HCT116 (cell line): ENCODE measurements at regions not wholly inside any gene's neighbourhood (a gene's known extent, or its start where the extent isn't known, plus 50 kb on each side); places are given as distances from the start of the nearest gene placed in this dataset.

ENCODE experiments used
- ATAC-seq: fragments of 200-7000 bp; cut with Tn5 transposase; 2 replicates; pipeline ENCODE4 v1.9.1; 2020; ENCODE audit warnings: mild to moderate bottlenecking, moderate library complexity
- BruUV-seq: library from RNA; stranded (reverse); fragments of 400-500 nt; replicated peaks from 2 replicates; lab custom pipeline; 2021; lab: Mats Ljungman, UMichigan
- CTCF ChIA-PET: fragments of 300-600 bp; sonication (Branson Sonifier 250); formaldehyde crosslinking; loops from one replicate; lab custom pipeline; 2021; ENCODE audit warnings: antibody characterized with exemption; lab: Charles Lee
- POLR2A ChIA-PET: fragments of 300-600, 350-600 bp; sonication (Branson Sonifier 250); formaldehyde crosslinking; loops from one replicate; lab custom pipeline; 2021; ENCODE audit warnings: antibody characterized with exemption; lab: Charles Lee
- RAD21 ChIA-PET, 2 experiments: fragments of 300-600 bp; sonication (Branson Sonifier 250); formaldehyde crosslinking; loops; one replicate each; lab custom pipeline; 2023; ENCODE audit warnings: low total read pairs in 2 of 2; ENCODE audit not compliant: uncharacterized antibody in 2 of 2, unreplicated experiment in 2 of 2, low non-redundant PET in 1 of 2; lab: Charles Lee
- DNase-seq: peaks from one replicate; pipeline ENCODE4 v3.0.0-alpha.2; 2010; ENCODE audit warnings: low read depth, low spot score
- H2AFZ ChIP-seq: fragments of 200-600 bp; shearing (Covaris generic), sonication (generic); 2 replicates; pipeline ENCODE4 v1.6.1; 2017; ENCODE audit warnings: low read depth, mixed run types, mixed read lengths, antibody characterized with exemption, low read length; ENCODE audit not compliant: poor library complexity, severe bottlenecking
- H3K27ac ChIP-seq: 2 replicates; pipeline ENCODE4 v1.5.1; 2012; ENCODE audit warnings: low read depth, low read length
- H3K27me3 ChIP-seq: fragments of 200-600 bp; sonication (generic); 2 replicates; pipeline ENCODE4 v1.6.1; 2016; ENCODE audit warnings: mixed run types, low read length, mixed read lengths; ENCODE audit not compliant: insufficient read depth
- H3K36me3 ChIP-seq, 2 experiments: fragments of 200-500 bp in 1 of 2; fragments of 200-600 bp in 1 of 2; sonication (Bioruptor generic) in 1 of 2; sonication (generic) in 1 of 2; 2 replicates each; pipeline versions ENCODE4 v1.5.1 to v1.6.1; 2014 to 2016; ENCODE audit warnings: low read length in 2 of 2, inconsistent platforms in 1 of 2, mixed read lengths in 1 of 2, mixed run types in 1 of 2; ENCODE audit not compliant: insufficient read depth in 2 of 2, control insufficient read depth in 1 of 2
- H3K4me1 ChIP-seq, 2 experiments: fragments of 200-600 bp in 1 of 2; sonication (generic) in 1 of 2; 2 replicates each; pipeline versions ENCODE4 v1.5.1 to v1.6.1; 2012 to 2017; ENCODE audit warnings: low read length in 2 of 2, inconsistent platforms in 1 of 2, mild to moderate bottlenecking in 1 of 2, mixed read lengths in 1 of 2, mixed run types in 1 of 2, moderate library complexity in 1 of 2; ENCODE audit not compliant: insufficient read depth in 2 of 2, control insufficient read depth in 1 of 2
- H3K4me2 ChIP-seq: fragments of 200-600 bp; sonication (generic); 2 replicates; pipeline ENCODE4 v1.6.1; 2017; ENCODE audit warnings: mixed run types, low read length, mixed read lengths
- H3K4me3 ChIP-seq, 2 experiments: fragments of 200-600 bp in 1 of 2; sonication (generic) in 1 of 2; replicated peaks in 1 of 2; 2 replicates each; pipeline ENCODE4 v1.5.1; 2011 to 2016; ENCODE audit warnings: low read length in 2 of 2, control low read depth in 1 of 2, low read depth in 1 of 2, mild to moderate bottlenecking in 1 of 2, mixed read lengths in 1 of 2, mixed run types in 1 of 2
- H3K79me2 ChIP-seq: fragments of 200-600 bp; sonication (generic); 2 replicates; pipeline ENCODE4 v1.6.1; 2017; ENCODE audit warnings: mild to moderate bottlenecking, mixed run types, low read length, moderate library complexity, mixed read lengths; ENCODE audit not compliant: insufficient read depth
- H3K9ac ChIP-seq: fragments of 200-600 bp; sonication (generic); 2 replicates; pipeline ENCODE4 v1.6.1; 2016; ENCODE audit warnings: low read length, mixed read lengths
- H3K9me2 ChIP-seq: fragments of 200-600 bp; sonication (generic), shearing (Covaris generic); 2 replicates; pipeline ENCODE4 v1.6.1; 2017; ENCODE audit warnings: mixed run types, mild to moderate bottlenecking, moderate library complexity; ENCODE audit not compliant: insufficient read depth
- H3K9me3 ChIP-seq, 2 experiments: fragments of 200-500 bp in 1 of 2; fragments of 200-600 bp in 1 of 2; sonication (Bioruptor generic) in 1 of 2; sonication (generic) in 1 of 2; 2 replicates each; pipeline ENCODE4 v1.6.1; 2014 to 2017; ENCODE audit warnings: low read length in 2 of 2, mixed read lengths in 2 of 2, inconsistent platforms in 1 of 2, low read depth in 1 of 2, mild to moderate bottlenecking in 1 of 2, mixed run types in 1 of 2, moderate library complexity in 1 of 2; ENCODE audit not compliant: control insufficient read depth in 1 of 2, insufficient read depth in 1 of 2
- H4K20me1 ChIP-seq: fragments of 200-600 bp; sonication (generic), shearing (Covaris generic); 2 replicates; pipeline ENCODE4 v1.6.1; 2017; ENCODE audit warnings: mixed run types, mild to moderate bottlenecking, moderate library complexity; ENCODE audit not compliant: insufficient read depth
- CEBPB ChIP-seq: IDR thresholded peaks from 2 replicates; pipeline ENCODE4 v1.6.1; 2012; ENCODE audit warnings: low read depth
- EGR1 ChIP-seq: IDR thresholded peaks from 2 replicates; pipeline ENCODE4 v1.6.1; 2012; ENCODE audit warnings: low read depth
- ELF1 ChIP-seq: IDR thresholded peaks from 2 replicates; pipeline ENCODE4 v1.6.1; 2012; ENCODE audit warnings: low read depth, borderline replicate concordance
- EZH2 ChIP-seq: fragments of 200-600 bp; sonication (generic); IDR thresholded peaks from 2 replicates; pipeline ENCODE4 v1.6.1; 2017; ENCODE audit warnings: antibody characterized with exemption, mixed run types
- JUND ChIP-seq: IDR thresholded peaks from 2 replicates; pipeline ENCODE4 v1.6.1; 2012
- POLR2A ChIP-seq: IDR thresholded peaks from 2 replicates; pipeline ENCODE4 v1.7.0; 2011; ENCODE audit warnings: borderline replicate concordance; ENCODE audit not compliant: insufficient read depth, insufficient read length; ENCODE audit errors: extremely low read depth
- RAD21 ChIP-seq: IDR thresholded peaks from 2 replicates; pipeline ENCODE4 v1.6.1; 2012; ENCODE audit warnings: low read depth, mild to moderate bottlenecking
- SP1 ChIP-seq: IDR thresholded peaks from 2 replicates; pipeline ENCODE4 v1.6.1; 2012; ENCODE audit warnings: low read depth
- SRF ChIP-seq: IDR thresholded peaks from 2 replicates; pipeline ENCODE4 v1.6.1; 2012; ENCODE audit warnings: low read depth
- YY1 ChIP-seq: IDR thresholded peaks from 2 replicates; pipeline ENCODE4 v1.6.1; 2011; ENCODE audit warnings: low read length, low read depth, moderate library complexity, mild to moderate bottlenecking; ENCODE audit not compliant: insufficient replicate concordance; ENCODE audit errors: extremely low read depth
- ZBTB33 ChIP-seq: IDR thresholded peaks from 2 replicates; pipeline ENCODE4 v1.6.1; 2011; ENCODE audit warnings: mild to moderate bottlenecking, low read length, moderate library complexity; ENCODE audit not compliant: insufficient replicate concordance; ENCODE audit errors: extremely low read depth
- ZNF274 ChIP-seq: fragments of 200-500 bp; sonication (Bioruptor generic); IDR thresholded peaks from 2 replicates; pipeline ENCODE4 v1.6.1; 2014; ENCODE audit warnings: mild to moderate bottlenecking, low read depth, low read length, inconsistent platforms
- intact Hi-C: fragments of 100-400 bp; cut with micrococcal nuclease; formaldehyde crosslinking; loops from 2 replicates; pipeline ENCODE4 v1.10.0; 2022
- TF ChIP-seq, protein P1 (sequence below): IDR thresholded peaks from 2 replicates; pipeline ENCODE4 v1.6.1; 2012; ENCODE audit warnings: low read depth
- TF ChIP-seq, protein P2 (sequence below): IDR thresholded peaks from 2 replicates; pipeline ENCODE4 v1.6.1; 2012

DNA sequence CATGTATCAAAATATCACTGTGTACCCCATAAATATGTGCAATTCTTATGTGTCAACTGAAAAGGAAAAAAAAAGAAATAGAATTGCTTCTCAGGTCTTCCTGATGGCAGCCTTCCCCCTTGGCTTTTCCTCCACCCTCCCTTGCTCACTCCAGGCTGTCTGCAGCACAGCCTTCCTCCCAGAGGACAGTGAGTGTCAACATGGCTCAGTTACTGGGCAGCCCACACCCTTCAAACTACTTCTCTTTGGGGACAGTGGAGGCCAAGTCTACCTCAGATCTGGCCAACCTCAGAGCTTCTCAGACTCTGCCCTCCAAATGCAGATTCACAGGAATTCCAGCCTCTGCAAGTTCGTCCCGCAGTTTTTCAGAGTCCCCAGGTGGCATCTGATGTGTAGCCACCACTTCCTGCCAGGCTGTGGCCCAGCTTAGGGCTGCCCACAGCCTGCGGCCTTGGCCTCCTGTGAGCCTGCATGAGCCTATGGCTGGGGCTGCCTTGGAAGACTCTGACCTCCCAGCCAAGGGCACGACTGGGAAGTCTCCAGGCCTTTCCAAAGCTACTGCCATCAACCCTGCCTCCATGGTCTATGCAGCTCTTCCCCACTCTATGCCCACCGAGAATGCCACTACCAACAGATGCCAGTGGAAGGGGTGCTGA lies 148.0 kb upstream of the PWP1 start:
- ATAC-seq (no peak), DNase-seq (no peak)
- Histone ChIP-seq H3K4me3 (no peak overlapping the region), H4K20me1 (no peaks in the 10 kb centered on the region), H3K4me1 (peaks cover 0 to 4% of the 10 kb centered on the region in 2 experiments; a peak in 1 of 4 replicates), H2AFZ (no peak overlapping the region), H3K36me3 (no peaks in the 10 kb centered on the region), H3K27ac (no peak overlapping the region), H3K9me3 (no peaks in the 10 kb centered on the region), H3K27me3 (no peaks in the 10 kb centered on the region), H3K9ac (no peak overlapping the region), H3K4me2 (no peak overlapping the region), H3K79me2 (no peaks in the 10 kb centered on the region), H3K9me2 (no peaks in the 10 kb centered on the region)
- TF ChIP-seq JUND, result no peak
- no peak for TF ChIP-seq ZBTB33
- no peak for TF ChIP-seq ZNF274
- no peak for TF ChIP-seq CEBPB
- TF ChIP-seq RAD21, result no peak
- no peak for TF ChIP-seq SP1
- no peak for TF ChIP-seq YY1
- TF ChIP-seq ELF1, result no peak
- TF ChIP-seq SRF, result no peak
- no peak for TF ChIP-seq EGR1
- TF ChIP-seq, protein P1, sequence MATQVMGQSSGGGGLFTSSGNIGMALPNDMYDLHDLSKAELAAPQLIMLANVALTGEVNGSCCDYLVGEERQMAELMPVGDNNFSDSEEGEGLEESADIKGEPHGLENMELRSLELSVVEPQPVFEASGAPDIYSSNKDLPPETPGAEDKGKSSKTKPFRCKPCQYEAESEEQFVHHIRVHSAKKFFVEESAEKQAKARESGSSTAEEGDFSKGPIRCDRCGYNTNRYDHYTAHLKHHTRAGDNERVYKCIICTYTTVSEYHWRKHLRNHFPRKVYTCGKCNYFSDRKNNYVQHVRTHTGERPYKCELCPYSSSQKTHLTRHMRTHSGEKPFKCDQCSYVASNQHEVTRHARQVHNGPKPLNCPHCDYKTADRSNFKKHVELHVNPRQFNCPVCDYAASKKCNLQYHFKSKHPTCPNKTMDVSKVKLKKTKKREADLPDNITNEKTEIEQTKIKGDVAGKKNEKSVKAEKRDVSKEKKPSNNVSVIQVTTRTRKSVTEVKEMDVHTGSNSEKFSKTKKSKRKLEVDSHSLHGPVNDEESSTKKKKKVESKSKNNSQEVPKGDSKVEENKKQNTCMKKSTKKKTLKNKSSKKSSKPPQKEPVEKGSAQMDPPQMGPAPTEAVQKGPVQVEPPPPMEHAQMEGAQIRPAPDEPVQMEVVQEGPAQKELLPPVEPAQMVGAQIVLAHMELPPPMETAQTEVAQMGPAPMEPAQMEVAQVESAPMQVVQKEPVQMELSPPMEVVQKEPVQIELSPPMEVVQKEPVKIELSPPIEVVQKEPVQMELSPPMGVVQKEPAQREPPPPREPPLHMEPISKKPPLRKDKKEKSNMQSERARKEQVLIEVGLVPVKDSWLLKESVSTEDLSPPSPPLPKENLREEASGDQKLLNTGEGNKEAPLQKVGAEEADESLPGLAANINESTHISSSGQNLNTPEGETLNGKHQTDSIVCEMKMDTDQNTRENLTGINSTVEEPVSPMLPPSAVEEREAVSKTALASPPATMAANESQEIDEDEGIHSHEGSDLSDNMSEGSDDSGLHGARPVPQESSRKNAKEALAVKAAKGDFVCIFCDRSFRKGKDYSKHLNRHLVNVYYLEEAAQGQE, result no peak
- TF ChIP-seq EZH2, result no peak
- TF ChIP-seq, protein P2, sequence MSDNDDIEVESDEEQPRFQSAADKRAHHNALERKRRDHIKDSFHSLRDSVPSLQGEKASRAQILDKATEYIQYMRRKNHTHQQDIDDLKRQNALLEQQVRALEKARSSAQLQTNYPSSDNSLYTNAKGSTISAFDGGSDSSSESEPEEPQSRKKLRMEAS, result no peak
- TF ChIP-seq POLR2A, result no peak
- BruUV-seq, result no TSS peak
- intact Hi-C loops, result no loop called here
- CTCF ChIA-PET, result no interaction called here
- POLR2A ChIA-PET, result no interaction called here
- RAD21 ChIA-PET, result no interaction called here
